Activated naive CD4-positive, alpha-beta T cell (primary cell): ENCODE measurements at regions not wholly inside any gene's neighbourhood (a gene's known extent, or its start where the extent isn't known, plus 50 kb on each side); places are given as distances from the start of the nearest gene placed in this dataset.

Experiments used
- DNase-seq, 4 experiments: peaks; one replicate each; lab custom pipeline; 2025; lab: John Stamatoyannopoulos, UW

DNA sequence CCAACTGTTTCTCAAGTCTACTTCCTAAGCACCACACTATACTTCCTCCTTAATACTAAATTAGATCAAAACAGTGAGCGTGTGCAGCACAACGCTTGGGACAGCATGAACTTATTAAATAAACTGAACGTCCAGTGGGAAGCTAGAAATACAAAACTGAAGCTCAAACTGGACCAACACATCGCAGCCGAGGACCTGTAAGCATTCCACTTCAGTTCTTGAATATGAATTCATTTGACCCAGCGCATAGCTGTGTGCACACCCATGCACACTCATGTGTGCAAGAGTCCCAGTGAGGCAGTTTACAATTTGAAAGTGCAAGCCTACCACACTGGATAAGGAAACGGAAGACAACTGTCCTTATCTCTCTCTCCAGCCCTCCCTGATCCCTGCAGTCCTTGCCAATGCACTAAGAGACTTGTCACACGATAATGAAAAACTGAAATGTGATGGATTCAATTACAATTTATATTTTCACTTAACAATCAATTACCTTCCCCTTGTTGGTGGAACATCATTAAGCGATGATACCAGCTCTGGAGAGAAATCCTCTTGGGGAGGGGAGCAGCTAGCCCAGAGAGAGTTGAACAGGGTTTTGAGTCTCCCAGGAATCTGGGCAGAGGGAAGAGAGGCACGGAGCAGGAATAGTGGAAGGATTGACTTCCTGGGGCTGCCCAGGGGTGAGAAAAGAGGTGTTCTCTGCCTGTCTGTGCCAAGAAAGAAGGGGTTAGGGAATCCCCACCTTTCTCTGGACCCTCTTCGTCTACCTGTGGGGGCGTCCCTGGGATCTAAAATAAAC is 186.5 kb upstream of the KLHL29 start:
- no peak for DNase-seq

DNA sequence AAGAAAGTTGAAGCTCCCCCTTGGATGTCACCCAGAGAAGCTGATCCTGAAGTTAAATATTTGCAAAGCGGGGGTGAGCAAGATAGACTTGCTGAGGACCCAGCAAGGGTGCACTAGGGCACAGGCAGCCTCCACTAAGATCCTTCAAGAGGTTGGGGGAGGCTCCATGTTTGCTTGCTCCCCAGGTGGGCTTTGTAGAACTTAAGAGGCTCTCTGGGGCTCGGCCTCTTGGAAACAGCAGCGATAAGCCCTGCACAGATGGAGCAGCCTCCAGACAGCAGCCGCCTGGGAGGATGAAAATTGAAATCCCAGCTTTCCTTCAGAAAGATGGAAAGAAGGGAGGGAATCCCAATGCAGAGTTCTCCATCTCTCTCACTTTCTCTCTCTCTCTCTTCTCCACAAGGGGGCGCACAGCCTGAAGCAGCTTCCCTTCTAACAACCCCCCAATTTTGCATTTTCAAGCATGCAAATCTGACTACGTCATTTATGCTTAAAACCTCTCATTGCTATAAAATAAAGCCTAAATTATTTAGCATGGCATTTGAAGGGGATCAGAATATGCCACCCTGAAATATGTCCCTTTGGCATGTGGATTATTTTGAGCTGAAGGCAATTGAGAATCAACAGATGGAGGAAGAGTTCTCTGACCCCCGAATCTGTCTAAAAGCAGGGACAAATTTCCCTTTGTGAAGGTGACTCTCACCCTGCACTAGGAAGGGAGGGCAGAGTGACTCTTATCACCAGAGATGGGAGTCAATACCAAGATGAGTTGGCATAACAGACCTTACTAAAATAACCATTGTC is 185.7 kb upstream of the KLHL29 start:
- no peak for DNase-seq

- no peak for DNase-seq
These were observed 184.8 kb upstream of the KLHL29 start for GRCh38 chr2:23200068-23200786.

DNA sequence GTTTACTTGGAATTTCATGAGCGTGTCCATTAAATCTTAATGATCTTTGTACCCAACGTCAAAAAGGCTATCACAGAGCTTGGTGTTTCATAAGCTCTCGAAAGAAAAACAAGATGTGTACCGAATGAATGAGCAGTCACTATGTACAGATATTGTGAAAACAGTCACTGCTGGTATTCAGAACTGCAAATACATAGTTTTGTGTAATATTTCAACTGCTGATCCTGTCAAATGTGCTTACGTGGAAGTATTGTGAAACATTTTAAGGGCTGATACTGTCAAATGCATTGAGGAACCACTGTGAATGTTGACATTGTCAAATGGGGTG is 184.2 kb upstream of the KLHL29 start:
- DNase-seq = no peak

DNA sequence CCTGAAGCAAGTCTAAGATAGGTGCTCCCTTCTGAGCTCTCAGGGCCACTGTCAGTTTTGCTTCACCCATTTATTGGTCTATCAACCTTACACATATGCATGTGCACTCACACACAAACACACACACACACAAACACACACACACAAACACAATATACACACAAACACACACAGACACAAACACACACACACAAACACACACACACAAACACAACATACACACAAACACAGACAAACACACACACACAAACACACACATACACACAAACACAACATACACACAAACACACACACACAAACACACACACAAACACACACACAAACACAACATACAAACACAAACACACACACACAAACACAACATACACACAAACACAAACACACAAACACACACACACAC is 181.6 kb upstream of the KLHL29 start:
- DNase-seq = no peak

DNA sequence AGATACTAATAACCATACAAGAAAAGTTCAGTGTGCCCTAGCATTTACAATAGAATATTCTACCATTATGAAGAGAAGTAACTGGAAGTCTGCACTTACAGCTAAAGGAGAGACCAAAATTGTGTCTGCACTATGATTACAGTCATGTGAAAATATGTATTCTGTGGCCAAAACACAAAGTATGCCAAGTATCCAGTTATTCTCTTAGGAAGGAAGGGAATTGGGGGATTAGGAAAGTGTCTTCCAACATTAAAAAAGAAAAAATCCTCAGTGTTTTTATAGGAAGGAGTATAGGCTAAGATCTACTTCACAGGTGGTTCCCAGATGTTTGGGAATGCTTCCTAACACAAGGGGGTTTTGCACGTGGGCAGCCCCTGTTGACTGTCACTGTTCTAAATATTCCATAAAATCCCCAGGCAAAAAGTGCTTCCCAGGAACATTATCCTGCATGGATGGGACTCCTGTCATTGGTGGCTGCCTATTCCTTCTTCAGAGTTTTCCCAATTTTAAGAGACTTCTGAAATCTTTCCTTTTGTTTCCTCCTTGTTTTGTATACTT is 180.2 kb upstream of the KLHL29 start:
- DNase-seq = no peak

GRCh38 chr2:23206650-23207049 is 178.3 kb upstream of the KLHL29 start:
- DNase-seq = no peak

DNA sequence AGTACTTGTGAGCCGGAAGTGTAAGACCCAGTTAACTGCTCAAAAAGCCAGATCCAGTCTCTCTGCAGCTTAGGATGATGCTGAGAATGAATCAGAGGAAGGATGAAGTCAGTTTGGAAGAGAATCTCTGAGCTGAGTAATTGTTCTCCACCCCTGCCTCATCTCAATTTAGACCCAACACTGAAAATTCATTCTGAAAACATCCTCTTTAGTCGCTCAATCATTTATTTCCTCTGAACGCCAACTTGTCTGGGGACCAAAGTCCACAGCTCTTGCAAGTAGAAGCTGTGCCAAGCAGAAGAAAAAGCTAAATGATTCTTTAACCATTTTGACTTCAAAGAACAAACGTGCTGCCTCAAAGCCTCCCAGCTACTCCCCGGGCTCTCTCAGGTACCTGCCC is 177.1 kb upstream of the KLHL29 start:
- no peak for DNase-seq

DNA sequence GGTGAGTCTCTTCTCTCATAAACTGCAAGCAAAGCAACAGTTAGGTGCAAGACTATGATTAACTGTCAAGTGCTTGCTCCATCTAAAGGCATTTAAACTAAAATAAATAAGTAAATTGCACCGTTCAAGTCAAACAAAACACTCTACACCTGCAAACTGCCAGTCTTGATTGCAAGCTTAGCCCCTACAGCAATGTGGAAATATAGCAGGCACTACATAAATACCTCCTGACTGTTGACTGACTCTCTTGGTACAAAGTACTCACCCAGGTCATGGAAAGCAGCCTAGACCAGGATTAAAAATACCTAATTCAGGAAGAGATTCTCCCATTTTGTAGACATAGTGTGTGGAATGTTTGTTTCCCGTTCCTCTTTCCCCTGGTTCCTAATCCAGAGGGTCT is 176.6 kb upstream of the KLHL29 start:
- DNase-seq = no peak

DNA sequence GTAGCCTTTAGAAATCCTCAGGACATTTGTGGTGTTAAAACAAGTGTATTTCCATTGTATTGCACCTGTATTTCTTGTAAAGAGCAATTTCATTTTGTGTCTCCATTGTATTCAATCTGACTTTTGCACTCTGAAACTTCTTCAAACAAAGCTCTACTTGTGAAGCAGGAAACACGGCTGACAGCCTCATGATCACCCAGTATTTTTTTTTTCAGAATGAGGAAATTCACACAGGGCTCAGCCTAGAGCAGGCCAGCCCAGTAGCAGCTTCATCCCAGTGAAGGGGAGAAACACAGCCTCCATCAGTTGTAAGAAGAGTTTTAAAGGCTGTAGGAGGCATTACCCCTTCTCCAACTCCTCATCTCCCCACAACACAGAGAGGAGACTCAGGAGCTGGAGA is 175.9 kb upstream of the KLHL29 start:
- no peak for DNase-seq

DNA sequence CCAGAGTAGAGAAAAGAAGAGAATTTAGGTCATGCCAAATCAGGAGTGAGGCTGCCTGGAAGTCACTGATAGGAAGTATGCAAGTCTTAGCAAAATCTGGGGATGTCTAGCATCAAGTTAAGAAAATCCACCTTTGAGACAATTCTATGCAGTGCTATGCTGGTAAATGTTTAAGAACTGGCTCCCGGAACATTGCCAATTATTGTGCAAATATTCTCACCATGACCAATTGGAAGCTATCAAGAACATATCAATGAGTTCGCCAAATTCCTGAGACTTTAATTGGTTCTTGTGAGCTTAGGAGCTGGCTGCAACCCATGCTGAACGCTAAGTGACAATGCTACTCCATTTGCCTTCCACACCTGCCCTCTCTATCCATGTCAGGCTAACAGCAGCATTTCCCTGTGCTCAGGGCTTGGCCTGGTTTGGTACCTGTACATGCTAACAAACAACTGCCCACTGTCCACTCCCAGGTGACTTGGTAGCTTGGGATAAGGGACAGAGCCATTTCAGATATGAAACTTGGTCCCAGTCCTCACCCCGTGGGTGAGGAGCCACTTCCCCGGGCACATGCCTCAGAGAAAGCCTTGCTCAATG is 172.9 kb upstream of the KLHL29 start:
- no peak for DNase-seq

DNA sequence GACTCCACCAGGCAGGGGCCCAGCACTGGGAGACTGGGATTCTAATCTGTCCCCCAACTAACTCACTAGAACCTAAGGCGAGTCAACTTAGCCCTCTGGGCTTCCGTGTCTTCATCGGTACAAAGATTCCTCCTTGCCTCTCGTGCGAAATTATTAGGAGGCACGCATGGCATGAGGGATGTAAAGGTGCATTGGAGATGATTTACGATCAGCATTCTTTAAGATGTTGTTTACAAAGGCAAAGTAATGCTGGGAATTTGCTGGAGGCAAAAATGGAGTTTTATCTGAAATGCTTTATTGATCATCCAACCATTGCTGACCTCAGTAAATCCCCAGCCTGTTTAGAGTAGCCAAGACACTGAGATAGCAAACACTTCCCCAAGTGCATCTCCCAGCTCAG is 171.8 kb upstream of the KLHL29 start:
- DNase-seq = no peak

- DNase-seq = no peak
These were observed 170.0 kb upstream of the KLHL29 start for GRCh38 chr2:23215016-23215415.

DNA sequence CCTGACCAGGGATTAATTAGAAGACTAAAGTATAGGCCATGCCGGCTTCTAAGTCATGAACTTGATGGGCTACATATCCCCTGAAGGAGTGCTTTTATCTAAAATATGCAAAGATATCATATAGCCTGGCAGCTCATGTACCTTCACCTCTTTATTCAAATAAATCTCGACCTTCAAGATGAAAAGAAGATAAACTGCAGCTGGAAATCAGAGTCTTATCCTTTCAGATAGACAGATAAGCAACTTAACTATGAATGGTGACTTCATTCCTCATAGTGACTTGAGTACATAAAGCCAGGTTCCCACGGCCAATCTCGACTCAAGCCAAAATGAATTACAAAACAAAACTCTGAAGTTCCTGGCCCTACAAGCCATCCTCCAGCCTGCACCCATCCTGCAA is 165.3 kb upstream of the KLHL29 start:
- DNase-seq = no peak

- no peak for DNase-seq
These were observed 164.4 kb upstream of the KLHL29 start for GRCh38 chr2:23220513-23221094.

- DNase-seq = no peak
These were observed 163.7 kb upstream of the KLHL29 start for GRCh38 chr2:23221236-23221635.

DNA sequence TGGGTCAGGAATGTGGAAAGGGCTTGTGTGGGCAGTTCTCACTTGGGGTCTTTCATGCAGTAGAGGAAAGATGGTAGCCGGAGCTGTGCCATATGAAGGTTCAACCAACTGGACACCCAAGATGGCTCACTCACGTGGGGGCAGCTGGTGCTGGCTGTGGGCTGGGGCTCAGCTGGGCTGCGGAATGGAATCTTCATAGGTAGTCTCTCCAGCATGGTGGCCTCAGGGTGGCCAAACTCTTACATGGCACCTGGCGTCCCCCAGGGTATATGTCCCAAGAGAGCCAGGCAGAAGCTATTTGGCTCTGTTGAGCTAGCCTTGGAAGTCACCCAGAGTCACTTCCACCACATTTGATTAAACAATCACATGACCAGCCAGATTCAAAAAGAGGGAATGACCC is 163.1 kb upstream of the KLHL29 start:
- no peak for DNase-seq

DNA sequence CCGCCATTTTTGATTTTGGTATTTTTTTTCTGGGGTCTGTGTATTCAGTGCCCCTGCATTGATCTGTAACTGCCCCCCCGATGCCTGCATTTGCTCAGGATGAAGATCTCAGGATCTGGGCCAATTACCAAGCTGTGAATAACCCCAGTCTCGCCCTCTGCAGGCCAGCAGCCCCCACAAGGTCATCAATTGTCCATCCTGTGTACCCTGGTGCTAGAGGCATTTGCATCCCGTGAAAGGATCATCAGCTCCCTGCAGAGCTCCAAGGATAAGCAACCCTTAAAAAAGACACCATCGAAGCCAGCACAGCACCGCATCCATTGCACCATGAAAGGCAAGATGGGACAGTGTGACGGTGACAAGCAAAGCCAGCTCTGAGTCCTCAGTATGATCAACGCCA is 154.1 kb upstream of the KLHL29 start:
- no peak for DNase-seq

- DNase-seq = no peak
These were observed 153.1 kb upstream of the KLHL29 start for GRCh38 chr2:23231865-23232264.

DNA sequence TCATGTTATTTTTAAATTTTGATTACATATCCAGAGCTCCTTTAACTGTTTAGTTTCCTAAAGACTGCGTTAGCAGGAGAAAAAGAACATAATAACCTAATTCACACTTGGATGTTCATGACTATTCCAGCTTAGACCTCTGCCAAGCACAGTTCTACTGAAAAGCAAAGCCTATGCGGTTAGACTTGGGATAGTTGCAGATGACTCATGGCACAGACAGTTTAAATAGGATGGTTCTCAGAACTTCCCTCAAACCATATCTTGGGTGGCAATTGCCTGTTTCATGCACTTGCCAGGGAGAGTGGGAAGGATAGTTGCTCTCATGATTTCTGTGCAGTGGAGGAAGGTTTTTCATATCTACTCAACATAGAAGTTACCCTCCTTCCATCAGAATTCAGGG is 149.7 kb upstream of the KLHL29 start:
- DNase-seq = no peak

DNA sequence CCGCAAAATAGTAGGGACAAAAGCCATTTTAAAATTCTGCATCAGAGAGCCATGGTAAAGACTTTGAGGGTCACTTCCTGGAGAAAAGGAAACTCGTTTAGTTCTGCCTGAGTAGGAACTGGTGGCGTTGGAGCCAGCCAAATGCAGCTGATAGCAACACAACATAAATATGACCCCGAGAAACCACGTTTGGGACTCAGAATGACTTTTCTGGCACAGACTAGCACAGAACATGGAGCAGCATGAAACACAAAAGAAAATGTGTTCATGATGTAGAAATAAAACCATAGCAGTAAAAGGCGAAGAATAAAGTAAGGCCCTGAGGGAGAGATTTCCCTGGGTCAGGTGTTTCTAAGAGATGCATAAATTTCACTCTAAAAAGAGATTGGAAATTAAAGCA is 149.2 kb upstream of the KLHL29 start:
- DNase-seq = no peak

GRCh38 chr2:23237147-23237546 is 147.8 kb upstream of the KLHL29 start:
- no peak for DNase-seq
